Upper lobe of left lung (tissue), 4 donors: ENCODE measurements at regions not wholly inside any gene's neighbourhood (a gene's known extent, or its start where the extent isn't known, plus 50 kb on each side); places are given as distances from the start of the nearest gene placed in this dataset.

Experiments used
- POLR2A ChIP-seq, 4 donors: fragments of 450-650 bp; IDR thresholded peaks; one replicate each; pipeline ENCODE4 v1.5.1; 2016 to 2017; ENCODE audit warnings: antibody characterized with exemption in 4 of 4, mild to moderate bottlenecking in 2 of 4
- POLR2AphosphoS5 ChIP-seq, 2 donors: sonication (generic); formaldehyde crosslinking; IDR thresholded peaks; one replicate each; pipeline ENCODE4 v1.5.1; 2017; ENCODE audit warnings: antibody characterized with exemption in 2 of 2
- TF ChIP-seq, protein P1 (sequence below), 6 experiments: fragments of 450-650 bp in 4 of 6; fragments of 200-600 bp in 2 of 6; sonication (generic) in 2 of 6; IDR thresholded peaks; one replicate each; pipeline ENCODE4 v1.5.1; 2016 to 2019; ENCODE audit warnings: antibody characterized with exemption in 6 of 6

DNA sequence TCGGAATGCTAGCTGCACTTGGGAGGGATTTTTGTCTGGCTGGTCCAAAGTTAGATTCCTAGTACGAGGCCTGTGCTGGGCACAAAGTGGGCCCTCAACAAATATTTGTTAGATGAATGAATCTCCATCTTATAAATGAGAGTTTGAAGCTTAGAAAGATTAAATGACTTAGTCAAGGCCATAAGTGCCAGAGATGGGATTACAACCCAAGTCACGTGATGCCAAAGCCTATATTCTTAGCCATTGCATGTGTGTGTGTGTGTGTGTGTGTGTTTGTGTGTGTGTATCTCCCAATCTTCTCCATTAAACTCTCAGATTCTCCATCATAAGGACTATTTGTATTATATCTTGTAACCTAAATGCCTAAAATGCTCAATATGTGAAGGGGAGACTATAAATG is 130.8 kb upstream of the MAP1B start:
- TF ChIP-seq, protein P1, sequence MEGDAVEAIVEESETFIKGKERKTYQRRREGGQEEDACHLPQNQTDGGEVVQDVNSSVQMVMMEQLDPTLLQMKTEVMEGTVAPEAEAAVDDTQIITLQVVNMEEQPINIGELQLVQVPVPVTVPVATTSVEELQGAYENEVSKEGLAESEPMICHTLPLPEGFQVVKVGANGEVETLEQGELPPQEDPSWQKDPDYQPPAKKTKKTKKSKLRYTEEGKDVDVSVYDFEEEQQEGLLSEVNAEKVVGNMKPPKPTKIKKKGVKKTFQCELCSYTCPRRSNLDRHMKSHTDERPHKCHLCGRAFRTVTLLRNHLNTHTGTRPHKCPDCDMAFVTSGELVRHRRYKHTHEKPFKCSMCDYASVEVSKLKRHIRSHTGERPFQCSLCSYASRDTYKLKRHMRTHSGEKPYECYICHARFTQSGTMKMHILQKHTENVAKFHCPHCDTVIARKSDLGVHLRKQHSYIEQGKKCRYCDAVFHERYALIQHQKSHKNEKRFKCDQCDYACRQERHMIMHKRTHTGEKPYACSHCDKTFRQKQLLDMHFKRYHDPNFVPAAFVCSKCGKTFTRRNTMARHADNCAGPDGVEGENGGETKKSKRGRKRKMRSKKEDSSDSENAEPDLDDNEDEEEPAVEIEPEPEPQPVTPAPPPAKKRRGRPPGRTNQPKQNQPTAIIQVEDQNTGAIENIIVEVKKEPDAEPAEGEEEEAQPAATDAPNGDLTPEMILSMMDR (IDR thresholded peaks at IDR 0.05): no peak
- TF ChIP-seq POLR2AphosphoS5 (IDR thresholded peaks at IDR 0.05) (no peak), POLR2A (IDR thresholded peaks at IDR 0.05) (no peak)
